Cardiac fibroblast (primary cell): ENCODE measurements at regions not wholly inside any gene's neighbourhood (a gene's known extent, or its start where the extent isn't known, plus 50 kb on each side); places are given as distances from the start of the nearest gene placed in this dataset.

ENCODE experiments used
- DNase-seq, 2 donors: peaks; one replicate each; pipeline versions ENCODE4 v3.0.0 to v3.0.0-alpha.2; 2010; ENCODE audit warnings: low read depth in 2 of 2
- H3K4me3 ChIP-seq, 2 donors: replicated peaks in 1 of 2; 1 replicate in 1 of 2; 2 replicates in 1 of 2; pipeline ENCODE4 v1.5.1; 2011; ENCODE audit warnings: low read depth in 2 of 2, low read length in 2 of 2, mild to moderate bottlenecking in 2 of 2, moderate library complexity in 1 of 2
- TF ChIP-seq, protein P1 (sequence below): IDR thresholded peaks from one replicate; pipeline ENCODE4 v1.5.1; 2011; ENCODE audit warnings: low read depth, mild to moderate bottlenecking, low read length, inconsistent platforms

DNA sequence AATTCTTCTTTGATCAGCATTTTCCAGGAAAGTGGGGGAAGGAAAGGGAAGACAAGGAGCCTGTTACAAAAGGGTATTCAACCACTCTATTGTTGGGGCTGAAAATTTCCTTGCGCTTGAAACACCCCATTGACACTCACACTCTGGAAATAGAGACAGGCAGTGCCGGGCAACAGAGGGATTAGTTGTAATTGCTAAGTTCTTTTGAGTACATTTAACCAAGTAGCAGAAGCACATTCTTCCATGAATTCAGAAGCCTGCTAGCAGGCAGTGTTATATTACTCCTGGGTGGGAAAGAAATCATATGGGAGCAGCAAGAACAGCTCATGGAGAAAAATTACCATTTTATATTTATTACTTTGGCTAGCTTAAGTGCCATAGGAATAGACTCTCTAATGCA lies 745.5 kb downstream of the C6orf118 start:
- DNase-seq = no peak
- TF ChIP-seq, protein P1, sequence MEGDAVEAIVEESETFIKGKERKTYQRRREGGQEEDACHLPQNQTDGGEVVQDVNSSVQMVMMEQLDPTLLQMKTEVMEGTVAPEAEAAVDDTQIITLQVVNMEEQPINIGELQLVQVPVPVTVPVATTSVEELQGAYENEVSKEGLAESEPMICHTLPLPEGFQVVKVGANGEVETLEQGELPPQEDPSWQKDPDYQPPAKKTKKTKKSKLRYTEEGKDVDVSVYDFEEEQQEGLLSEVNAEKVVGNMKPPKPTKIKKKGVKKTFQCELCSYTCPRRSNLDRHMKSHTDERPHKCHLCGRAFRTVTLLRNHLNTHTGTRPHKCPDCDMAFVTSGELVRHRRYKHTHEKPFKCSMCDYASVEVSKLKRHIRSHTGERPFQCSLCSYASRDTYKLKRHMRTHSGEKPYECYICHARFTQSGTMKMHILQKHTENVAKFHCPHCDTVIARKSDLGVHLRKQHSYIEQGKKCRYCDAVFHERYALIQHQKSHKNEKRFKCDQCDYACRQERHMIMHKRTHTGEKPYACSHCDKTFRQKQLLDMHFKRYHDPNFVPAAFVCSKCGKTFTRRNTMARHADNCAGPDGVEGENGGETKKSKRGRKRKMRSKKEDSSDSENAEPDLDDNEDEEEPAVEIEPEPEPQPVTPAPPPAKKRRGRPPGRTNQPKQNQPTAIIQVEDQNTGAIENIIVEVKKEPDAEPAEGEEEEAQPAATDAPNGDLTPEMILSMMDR = no peak

DNA sequence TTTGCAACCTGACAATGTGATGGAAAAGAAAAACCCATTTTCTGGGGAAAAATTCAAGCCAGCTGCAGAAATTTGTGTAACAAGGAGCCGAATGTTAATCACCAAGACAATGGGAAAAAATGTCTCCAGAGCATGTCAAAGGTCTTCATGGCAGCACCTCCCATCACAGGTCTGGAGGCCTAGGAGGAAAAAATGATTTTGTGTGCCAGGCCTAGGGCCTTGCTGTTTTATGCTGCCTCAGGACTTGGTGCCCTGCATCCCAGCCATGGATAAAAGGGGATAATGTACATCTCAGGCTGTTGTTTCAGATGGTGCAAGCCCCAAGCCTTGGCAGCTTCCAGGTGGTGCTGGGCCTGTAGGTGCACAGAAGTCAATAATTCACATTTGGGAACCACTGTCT lies 747.7 kb downstream of the C6orf118 start:
- TF ChIP-seq, protein P1 = no peak
- no peak overlapping the region for H3K4me3 ChIP-seq

More for the DNA sequence above, 745.5 kb downstream of the C6orf118 start:
- H3K4me3 ChIP-seq = no peak overlapping the region

DNA sequence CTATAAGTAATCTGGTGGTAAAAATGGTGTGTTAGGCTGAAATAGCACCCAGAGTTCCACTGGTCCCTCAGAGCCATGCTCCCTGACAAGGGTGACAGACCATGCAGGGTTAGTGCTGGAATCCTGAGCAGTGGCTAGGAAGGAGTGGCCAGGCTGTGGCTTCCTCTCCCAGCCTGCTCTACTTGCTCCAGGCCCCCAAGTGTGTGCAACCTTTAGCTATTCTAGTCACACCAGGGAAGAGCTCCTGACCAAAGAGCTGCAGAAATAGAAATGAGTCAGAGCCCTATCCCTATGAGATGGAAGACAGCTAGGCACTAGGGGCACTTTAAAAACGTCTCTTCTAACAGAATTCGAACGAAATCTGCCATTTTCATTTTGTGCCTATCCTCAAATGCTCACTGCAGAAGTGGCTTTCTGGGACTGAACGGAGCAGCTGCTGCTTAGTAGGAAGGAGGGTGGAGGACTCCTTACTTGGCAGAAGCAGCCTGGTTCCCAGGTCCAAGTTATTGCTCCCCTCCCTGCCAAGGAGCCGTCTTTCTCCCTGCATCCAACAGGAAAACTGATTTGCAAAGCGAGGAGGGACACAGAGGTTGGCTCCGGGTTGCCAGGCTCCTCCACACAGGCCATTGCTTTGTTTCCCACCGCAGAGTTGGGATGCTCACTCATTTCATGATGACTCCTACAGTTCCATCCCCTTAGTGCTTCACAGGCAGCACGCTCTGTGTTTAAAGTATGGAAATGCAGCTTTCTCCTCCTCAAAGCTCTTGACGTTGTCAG lies 754.5 kb downstream of the C6orf118 start:
- TF ChIP-seq, protein P1 = no peak
- no peak overlapping the region for H3K4me3 ChIP-seq
- no peak for DNase-seq

More for the DNA sequence above, 747.7 kb downstream of the C6orf118 start:
- DNase-seq = no peak

DNA sequence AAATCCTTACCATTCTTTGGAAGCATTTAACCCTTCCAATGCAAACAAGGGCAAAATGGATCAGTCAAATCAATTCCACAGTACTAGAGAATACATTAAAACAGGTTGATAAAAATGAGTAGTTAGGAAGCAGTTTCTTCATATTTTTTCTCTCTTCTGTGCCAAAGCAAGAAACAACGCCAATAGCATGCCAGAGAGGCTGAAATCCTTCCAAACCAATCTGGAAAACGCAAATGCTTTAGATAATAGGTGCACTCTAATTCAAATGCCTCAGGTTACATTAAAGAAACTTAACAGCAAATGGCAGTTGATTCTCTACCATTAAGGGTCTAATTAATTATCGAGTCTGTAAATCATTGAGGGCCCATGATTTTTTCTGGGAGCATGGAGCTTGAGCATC lies 755.2 kb downstream of the C6orf118 start:
- no peak for DNase-seq
- TF ChIP-seq, protein P1 = no peak
- no peak overlapping the region for H3K4me3 ChIP-seq

DNA sequence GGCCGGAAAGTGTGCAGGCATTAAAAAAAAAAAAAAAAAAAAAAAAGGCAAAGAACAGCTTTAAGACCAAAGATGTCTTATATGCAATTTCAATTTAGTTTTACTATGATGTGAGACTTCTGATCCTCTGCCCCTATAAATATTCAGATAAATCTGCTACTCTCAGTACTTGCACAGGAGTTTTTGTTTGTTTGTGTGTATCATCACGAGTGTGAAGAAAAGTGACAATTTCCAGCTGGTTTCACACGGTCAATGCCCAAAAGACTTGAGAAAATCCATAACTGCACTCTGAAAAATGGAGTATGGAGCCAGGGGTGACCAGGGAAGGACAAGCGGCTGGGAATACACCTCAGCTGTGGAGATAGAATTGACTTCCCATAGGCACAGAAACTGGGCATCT lies 757.7 kb downstream of the C6orf118 start:
- TF ChIP-seq, protein P1 = no peak
- no peak for DNase-seq
- H3K4me3 ChIP-seq = no peak overlapping the region

DNA sequence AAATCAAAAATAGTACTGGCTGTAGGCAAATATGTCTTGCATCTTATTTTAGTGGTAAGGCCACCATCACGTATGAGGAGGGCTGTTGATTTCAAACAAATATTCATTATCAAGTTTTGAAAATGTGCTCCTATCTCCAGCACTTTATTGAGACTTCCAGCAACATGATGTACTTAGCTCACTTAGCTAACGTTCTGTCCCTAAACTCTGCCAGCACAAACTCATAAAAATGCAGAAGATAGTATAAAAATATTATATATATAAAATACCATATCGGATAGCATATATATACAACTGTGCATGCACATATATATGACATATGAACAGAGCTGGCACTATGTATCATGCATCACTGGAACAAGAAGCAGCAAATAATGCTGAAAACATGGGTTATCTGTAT lies 762.3 kb downstream of the C6orf118 start:
- TF ChIP-seq, protein P1 = no peak
- no peak for DNase-seq

More for the DNA sequence above, 762.3 kb downstream of the C6orf118 start:
- H3K4me3 ChIP-seq = no peak overlapping the region
